Esophagus muscularis mucosa (tissue), 3 donors: ENCODE measurements at regions not wholly inside any gene's neighbourhood (a gene's known extent, or its start where the extent isn't known, plus 50 kb on each side); places are given as distances from the start of the nearest gene placed in this dataset.
"Not testable (repeated sequence)": the region's sequence is repeated elsewhere in the genome, so short reads cannot be mapped to it uniquely, and the experiment has no call there.

ENCODE experiments used
- CTCF ChIP-seq, 3 experiments: fragments of 200-600 bp in 2 of 3; fragments of 450-650 bp in 1 of 3; sonication (generic) in 2 of 3; IDR thresholded peaks; one replicate each; pipeline ENCODE4 v1.5.1; 2017 to 2019; ENCODE audit warnings: antibody characterized with exemption in 3 of 3, mild to moderate bottlenecking in 2 of 3, moderate library complexity in 1 of 3
- POLR2AphosphoS5 ChIP-seq, 2 donors: sonication (generic); formaldehyde crosslinking; IDR thresholded peaks; one replicate each; pipeline ENCODE4 v1.6.1; 2017; ENCODE audit warnings: antibody characterized with exemption in 2 of 2

DNA sequence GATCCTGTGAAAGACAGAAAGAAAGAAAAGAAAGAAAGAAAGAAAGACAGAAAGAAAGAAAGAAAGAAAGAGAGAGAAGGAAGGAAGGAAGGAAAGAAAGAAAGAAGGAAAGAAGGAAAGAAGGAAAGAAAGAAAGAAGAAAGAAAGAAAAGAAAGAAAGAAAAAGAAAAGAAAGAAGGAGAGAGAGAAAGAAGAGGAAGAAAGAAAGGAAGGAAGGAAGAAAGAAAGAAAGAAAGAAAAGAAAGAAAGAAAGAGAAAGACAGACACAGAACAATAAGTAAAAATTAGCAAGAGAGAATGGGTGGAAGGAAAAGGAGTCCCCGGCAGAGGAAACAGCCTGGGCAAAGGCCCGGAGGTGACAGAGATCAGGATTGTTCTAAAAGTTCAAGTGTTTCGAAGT lies 183.4 kb downstream of the MIAT start:
- TF ChIP-seq CTCF, POLR2AphosphoS5 (IDR thresholded peaks at IDR 0.05): not testable (repeated sequence)
